ENCODE measurements at regions not wholly inside any gene's neighbourhood (a gene's known extent, or its start where the extent isn't known, plus 50 kb on each side); places are given as distances from the start of the nearest gene placed in this dataset.

GRCh38 chr10:83536426-83536825 is 602.9 kb upstream of the GHITM start:
- no peak overlapping the region for H3K4me2 ChIP-seq (ENCODE audit: low read length)
- H3K9me2 ChIP-seq (ENCODE audit: insufficient read depth): no peaks in the 10 kb centered on the region
- H3K36me3 ChIP-seq (ENCODE audit: control insufficient read depth in 1 of 2, insufficient read depth in 2 of 2, low read length in 2 of 2): no peaks in the 10 kb centered on the region
- no peak overlapping the region for H2AFZ ChIP-seq (ENCODE audit: low read depth, low read length, poor library complexity, severe bottlenecking)
- no peak overlapping the region for H3K27ac ChIP-seq (ENCODE audit: low read depth, low read length)
- H3K4me1 ChIP-seq (ENCODE audit: control insufficient read depth in 1 of 2, insufficient read depth in 2 of 2, low read length in 2 of 2): no peaks in the 10 kb centered on the region
- ATAC-seq (no peak), DNase-seq (ENCODE audit: low read depth, low spot score) (no peak)
- H3K4me3 ChIP-seq (replicated peaks in 1 of 2; ENCODE audit: low read depth in 1 of 2, low read length in 2 of 2): no peak overlapping the region
- peaks cover 3 to 12% of the 10 kb centered on the region in 2 experiments; a peak in 2 of 4 replicates for H3K9me3 ChIP-seq (ENCODE audit: control insufficient read depth in 1 of 2, insufficient read depth in 1 of 2, low read depth in 1 of 2, low read length in 2 of 2)
- no peak overlapping the region for H3K9ac ChIP-seq (ENCODE audit: low read length)
- H3K79me2 ChIP-seq (ENCODE audit: insufficient read depth, low read length): no peaks in the 10 kb centered on the region
- POLR2A ChIA-PET: no interaction called here
- intact Hi-C loops (cut with micrococcal nuclease): no loop called here
- CTCF ChIA-PET: no interaction called here
- H3K27me3 ChIP-seq (ENCODE audit: insufficient read depth, low read length): no peaks in the 10 kb centered on the region
- no TSS peak for BruUV-seq (replicated peaks)
- TF ChIP-seq JUND (IDR thresholded peaks at IDR 0.05): no peak
- no peak for TF ChIP-seq ATF3 (IDR thresholded peaks at IDR 0.05)
- no peak for TF ChIP-seq ZNF274 (IDR thresholded peaks at IDR 0.05; ENCODE audit: low read depth, low read length)
- TF ChIP-seq SP1 (IDR thresholded peaks at IDR 0.05; ENCODE audit: low read depth): no peak
- TF ChIP-seq CTCF (IDR thresholded peaks at IDR 0.05 in 2 of 3, conservative IDR thresholded peaks at IDR 0.05 in 1 of 3; ENCODE audit: borderline replicate concordance in 1 of 3, insufficient read depth in 1 of 3, low read depth in 2 of 3, low read length in 2 of 3): no peak
- TF ChIP-seq CEBPB (IDR thresholded peaks at IDR 0.05; ENCODE audit: low read depth): no peak
- TF ChIP-seq ELF1 (IDR thresholded peaks at IDR 0.05; ENCODE audit: borderline replicate concordance, low read depth): no peak
- TF ChIP-seq YY1 (IDR thresholded peaks at IDR 0.05; ENCODE audit: extremely low read depth, insufficient replicate concordance, low read depth, low read length): no peak
- RAD21 ChIA-PET (ENCODE audit: low non-redundant PET in 1 of 2, low total read pairs in 2 of 2, uncharacterized antibody in 2 of 2, unreplicated experiment in 2 of 2): no interaction called here
- no peaks in the 10 kb centered on the region for H4K20me1 ChIP-seq (ENCODE audit: insufficient read depth)

DNA sequence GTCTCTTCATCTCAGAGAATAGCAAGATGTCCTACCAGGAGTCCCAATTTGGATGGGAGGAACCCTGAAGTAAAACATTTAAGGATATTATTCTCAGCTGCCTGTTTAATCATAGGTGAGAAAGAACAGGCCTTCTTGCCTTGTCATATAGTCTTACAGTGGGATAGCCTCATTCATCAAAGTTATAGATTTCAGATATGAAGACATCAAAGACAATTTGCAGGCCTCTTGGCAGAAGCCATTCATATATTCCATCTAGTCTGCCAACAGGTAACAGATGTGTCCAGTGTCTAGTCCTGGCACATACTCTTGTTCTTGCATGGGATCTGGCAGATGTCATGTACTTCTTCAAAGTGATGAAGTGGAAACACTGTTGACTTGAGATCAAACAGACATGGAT is 601.3 kb upstream of the GHITM start:
- RAD21 ChIA-PET (ENCODE audit: low non-redundant PET in 1 of 2, low total read pairs in 2 of 2, uncharacterized antibody in 2 of 2, unreplicated experiment in 2 of 2): no interaction called here
- Histone ChIP-seq H3K4me1 (ENCODE audit: control insufficient read depth in 1 of 2, insufficient read depth in 2 of 2, low read length in 2 of 2) (no peaks in the 10 kb centered on the region), H3K9me3 (ENCODE audit: control insufficient read depth in 1 of 2, insufficient read depth in 1 of 2, low read depth in 1 of 2, low read length in 2 of 2) (peaks cover 0 to 8% of the 10 kb centered on the region in 2 experiments; a peak in 2 of 4 replicates), H3K4me2 (ENCODE audit: low read length) (no peak overlapping the region), H3K9me2 (ENCODE audit: insufficient read depth) (no peaks in the 10 kb centered on the region), H3K79me2 (ENCODE audit: insufficient read depth, low read length) (no peaks in the 10 kb centered on the region), H3K36me3 (ENCODE audit: control insufficient read depth in 1 of 2, insufficient read depth in 2 of 2, low read length in 2 of 2) (no peaks in the 10 kb centered on the region), H3K9ac (ENCODE audit: low read length) (no peak overlapping the region), H3K27me3 (ENCODE audit: insufficient read depth, low read length) (no peaks in the 10 kb centered on the region), H2AFZ (ENCODE audit: low read depth, low read length, poor library complexity, severe bottlenecking) (no peak overlapping the region), H4K20me1 (ENCODE audit: insufficient read depth) (no peaks in the 10 kb centered on the region), H3K4me3 (replicated peaks in 1 of 2; ENCODE audit: low read depth in 1 of 2, low read length in 2 of 2) (no peak overlapping the region), H3K27ac (ENCODE audit: low read depth, low read length) (no peak overlapping the region)
- no peak for TF ChIP-seq CTCF (IDR thresholded peaks at IDR 0.05 in 2 of 3, conservative IDR thresholded peaks at IDR 0.05 in 1 of 3; ENCODE audit: borderline replicate concordance in 1 of 3, insufficient read depth in 1 of 3, low read depth in 2 of 3, low read length in 2 of 3)
- no peak for TF ChIP-seq SP1 (IDR thresholded peaks at IDR 0.05; ENCODE audit: low read depth)
- no peak for TF ChIP-seq POLR2A (IDR thresholded peaks at IDR 0.05; ENCODE audit: borderline replicate concordance, extremely low read depth, insufficient read depth, insufficient read length)
- POLR2A ChIA-PET: no interaction called here
- intact Hi-C loops (cut with micrococcal nuclease): no loop called here
- BruUV-seq (replicated peaks): no TSS peak
- CTCF ChIA-PET: no interaction called here
- ATAC-seq (no peak), DNase-seq (ENCODE audit: low read depth, low spot score) (no peak)

Data from HCT116 (cell line).